ENCODE measurements at regions not wholly inside any gene's neighbourhood (a gene's known extent, or its start where the extent isn't known, plus 50 kb on each side); places are given as distances from the start of the nearest gene placed in this dataset.

- TF ChIP-seq CTCF (IDR thresholded peaks at IDR 0.05): no peak
- TF ChIP-seq POLR2A (IDR thresholded peaks at IDR 0.05; ENCODE audit: low read depth): no peak
These were observed 503.8 kb upstream of the BOD1L1 start for GRCh38 chr4:14131335-14131734.

All from esophagus muscularis mucosa (tissue), 3 donors.